Stimulated activated CD8-positive, alpha-beta memory T cell treated with anti-CD3 and anti-CD28 coated beads, Interleukin-12 subunit alpha, Interleukin-12 subunit beta, amount 100 ng/mL, for 24 hours (primary cell): ENCODE measurements at regions not wholly inside any gene's neighbourhood (a gene's known extent, or its start where the extent isn't known, plus 50 kb on each side); places are given as distances from the start of the nearest gene placed in this dataset.
"Not testable (repeated sequence)": the region's sequence is repeated elsewhere in the genome, so short reads cannot be mapped to it uniquely, and the experiment has no call there.

Experiments
- DNase-seq: peaks from one replicate; pipeline ENCODE4 v3.0.0-alpha.2; 2020; ENCODE audit errors: extremely low read depth

DNA sequence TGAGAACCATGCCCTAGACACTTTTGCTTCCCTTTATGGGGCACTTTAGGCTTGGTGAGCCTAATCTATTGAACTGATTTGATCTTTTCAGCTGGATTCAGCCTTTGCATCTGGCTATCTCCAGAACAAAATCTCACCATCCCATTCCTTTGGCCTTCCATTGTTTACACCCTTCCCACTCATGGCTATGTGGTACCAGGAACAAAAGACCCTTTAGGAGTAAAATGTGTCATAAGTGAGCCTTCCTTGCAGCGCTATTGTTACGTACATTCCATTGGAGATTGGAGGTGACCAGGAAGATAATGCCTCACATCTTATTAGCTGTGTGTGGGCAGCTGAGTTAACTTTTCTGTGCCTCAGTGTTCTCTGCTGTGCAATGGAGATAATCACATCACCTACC, 188.4 kb downstream of the SATB1 start:
- DNase-seq, result no peak

DNA sequence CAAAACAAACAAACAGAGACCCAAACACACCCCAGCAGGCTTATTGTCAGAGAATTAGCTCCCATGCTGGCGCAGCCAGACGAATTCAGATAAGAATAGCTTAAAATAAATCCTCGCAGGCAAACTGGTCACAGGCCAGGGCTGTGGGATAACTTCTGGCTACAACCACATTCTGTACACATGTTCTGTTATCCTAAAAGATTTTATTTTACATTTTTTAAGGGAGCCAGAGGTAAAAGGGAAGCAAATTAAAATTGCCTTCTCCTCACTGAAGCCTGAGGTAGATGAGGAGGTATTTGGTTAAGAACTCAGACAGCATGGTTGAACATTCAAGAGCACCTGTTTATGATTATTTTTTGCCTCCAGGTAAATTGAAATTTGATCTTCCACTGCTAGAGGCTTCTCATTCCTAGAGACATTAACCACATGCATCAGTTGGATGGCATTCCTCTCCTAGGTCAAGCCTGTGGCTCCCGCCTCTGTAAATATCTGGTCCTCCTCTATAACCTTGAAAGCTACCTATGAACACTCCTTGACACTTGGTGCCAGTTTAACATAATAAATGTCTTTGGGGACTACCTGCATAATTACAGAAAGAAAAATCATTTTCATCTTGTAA, 190.3 kb downstream of the SATB1 start:
- no peak for DNase-seq

DNA sequence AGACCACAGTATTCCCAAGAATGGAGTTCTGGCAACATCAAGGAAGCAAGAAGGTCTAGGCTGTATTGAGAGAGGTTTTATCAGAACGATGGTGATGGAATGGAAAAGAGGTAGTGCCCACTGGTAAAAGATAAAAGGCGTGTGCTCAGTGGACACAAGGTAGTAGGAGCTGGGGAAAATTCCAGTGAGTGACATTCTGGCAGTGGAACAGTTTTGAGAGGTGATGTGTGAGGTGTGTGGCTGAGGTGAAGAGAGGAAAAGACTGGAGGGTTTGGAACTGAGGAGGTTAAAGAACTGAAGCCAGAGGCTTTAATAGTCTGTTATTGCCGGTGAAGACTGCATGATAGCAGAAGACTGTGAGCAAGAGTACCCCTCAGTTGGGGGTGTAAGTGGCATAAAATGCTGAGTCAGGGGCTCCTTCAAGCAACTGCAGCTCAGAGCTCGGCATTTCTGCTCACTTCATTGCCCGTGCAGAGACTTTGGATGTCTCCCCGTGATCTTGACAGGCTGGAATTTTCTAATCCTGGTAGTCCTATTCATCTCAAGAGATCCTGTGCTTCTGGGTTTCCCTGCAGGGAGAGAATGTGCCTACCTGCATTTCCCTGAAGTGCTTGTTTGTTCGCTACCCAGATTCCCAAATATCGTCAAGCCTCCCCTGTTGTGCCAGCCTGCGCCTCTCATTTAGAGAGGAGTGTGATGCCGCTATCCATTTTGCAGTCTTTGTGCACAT, 191.0 kb downstream of the SATB1 start:
- no peak for DNase-seq

DNA sequence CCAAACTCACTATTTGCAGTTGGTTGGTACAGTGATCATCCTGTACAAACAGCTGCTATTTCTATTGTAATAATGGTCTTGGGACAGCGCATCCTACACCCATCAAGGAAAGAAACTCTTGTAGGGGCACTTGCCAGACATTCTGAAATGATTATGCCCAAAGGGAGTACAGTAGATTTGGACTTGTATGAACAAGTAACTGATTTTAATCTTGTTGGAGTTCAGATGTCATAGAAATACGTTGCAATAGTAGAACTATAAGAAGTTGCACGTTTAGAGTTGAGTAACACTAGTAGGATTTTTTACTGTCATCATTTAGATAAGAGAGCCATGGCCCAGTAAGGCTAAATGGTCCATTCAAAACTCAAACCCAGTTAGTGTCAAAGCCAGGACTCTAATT, 192.8 kb downstream of the SATB1 start:
- no peak for DNase-seq

DNA sequence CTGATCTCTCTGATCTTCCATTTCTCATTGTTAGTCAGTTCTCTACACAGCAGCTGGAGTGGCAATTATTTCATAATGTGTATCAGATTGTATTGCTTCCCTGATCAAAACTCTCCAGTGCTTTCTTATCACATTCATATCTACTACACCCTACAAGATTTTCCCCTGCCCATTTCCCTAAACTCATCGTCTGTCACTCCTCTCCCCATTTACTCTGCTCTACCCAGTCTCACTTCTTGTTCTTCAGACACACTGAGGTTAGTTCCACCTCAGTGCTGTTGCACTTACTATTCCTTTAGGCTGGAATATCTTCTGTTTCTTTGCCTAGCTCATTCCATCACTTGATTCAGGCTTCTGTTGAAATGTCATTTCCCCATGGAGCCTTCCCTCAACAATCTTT, 197.1 kb downstream of the SATB1 start:
- no peak for DNase-seq

DNA sequence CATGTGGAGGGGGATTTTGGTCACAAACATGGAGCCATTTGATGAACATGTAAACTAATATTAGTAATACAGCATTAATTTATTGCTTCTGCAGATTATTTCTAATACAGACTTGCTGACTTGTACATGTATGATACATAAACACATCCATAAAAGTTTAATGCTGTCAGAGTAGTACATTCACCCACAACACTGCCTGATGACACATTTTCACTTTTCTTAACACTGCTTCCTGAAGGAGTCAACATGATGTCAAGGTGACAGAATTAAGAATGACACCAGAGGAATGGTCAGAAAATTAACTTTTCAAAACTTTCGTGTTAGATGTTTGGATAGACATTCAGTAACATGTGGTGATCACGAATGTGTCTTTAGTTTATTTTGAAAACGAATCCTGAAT, 199.4 kb downstream of the SATB1 start:
- no peak for DNase-seq

DNA sequence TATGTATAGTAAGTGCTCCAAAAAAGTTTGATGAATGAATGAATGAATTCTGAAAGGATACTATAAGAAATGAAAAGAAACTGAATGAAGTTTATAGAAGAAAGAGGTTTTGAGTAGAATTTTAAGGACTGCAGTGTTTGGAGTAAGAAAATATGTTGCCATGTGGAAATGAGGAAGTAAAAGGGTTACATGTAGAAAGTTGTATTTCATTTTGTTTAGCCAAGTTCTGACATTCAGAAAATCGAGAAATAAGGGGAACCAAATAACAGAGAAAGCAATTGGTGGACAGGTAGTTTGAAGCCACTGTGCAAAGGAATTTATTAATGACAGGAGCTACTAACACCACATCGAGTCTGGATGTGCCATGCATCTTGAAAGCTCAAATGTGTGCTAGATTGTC, 200.7 kb downstream of the SATB1 start:
- no peak for DNase-seq

DNA sequence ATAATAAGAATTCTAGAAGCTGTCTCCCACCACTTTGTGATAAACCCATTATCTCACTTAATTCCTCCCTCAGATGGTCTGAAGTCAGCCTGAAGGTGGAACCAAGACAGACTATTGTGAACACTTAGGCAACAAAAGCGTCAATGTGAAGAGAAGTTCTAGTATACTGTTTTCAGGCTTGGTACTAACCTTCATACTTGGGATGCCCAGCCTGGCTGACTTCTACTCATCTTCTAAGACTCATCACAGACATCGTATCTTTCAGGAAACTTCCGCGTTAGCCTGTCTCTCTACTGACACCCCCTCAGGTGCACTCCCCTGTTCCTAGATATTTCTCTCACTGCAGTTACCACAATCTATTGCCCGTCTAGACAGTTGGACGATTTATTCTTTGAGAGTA, 201.2 kb downstream of the SATB1 start:
- no peak for DNase-seq

DNA sequence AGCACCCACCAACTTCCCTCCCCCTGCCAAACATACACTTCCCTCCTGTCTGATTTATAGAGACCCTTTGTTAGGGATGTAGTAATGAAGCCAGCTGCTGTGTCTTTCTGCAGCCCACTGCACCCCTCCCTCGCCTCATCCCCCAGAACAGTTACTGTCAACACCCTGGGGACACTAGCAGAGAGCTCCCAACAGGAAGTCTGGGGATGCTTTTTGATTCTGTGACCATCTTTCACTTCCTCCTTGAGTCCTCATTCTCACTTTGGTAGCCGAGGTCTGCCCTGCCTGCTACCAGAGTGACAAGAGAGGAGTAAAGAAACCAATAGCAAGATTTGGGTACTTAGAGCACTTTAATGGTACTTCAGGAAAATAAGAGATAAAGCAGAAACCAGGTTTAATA, 201.6 kb downstream of the SATB1 start:
- DNase-seq, result no peak

DNA sequence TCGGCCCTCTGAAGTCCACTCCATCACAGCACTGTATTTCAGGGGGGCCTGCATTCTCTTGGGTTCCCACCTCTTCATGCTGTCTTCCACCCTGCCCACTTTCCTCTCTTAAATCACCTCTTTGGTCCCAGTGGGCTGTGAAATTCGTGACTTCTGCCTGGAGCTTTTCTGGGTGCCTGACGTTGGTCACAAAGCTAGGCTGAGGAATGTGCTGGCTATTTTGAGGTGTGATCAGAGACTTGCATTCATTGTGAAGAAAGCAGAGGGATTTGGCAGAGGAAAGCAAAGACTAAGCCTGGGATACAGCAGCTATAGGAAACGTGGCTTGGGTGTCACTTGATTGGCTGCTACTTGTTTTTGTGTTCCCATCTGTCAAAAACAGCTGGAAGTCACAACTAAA, 202.5 kb downstream of the SATB1 start:
- no peak for DNase-seq

DNA sequence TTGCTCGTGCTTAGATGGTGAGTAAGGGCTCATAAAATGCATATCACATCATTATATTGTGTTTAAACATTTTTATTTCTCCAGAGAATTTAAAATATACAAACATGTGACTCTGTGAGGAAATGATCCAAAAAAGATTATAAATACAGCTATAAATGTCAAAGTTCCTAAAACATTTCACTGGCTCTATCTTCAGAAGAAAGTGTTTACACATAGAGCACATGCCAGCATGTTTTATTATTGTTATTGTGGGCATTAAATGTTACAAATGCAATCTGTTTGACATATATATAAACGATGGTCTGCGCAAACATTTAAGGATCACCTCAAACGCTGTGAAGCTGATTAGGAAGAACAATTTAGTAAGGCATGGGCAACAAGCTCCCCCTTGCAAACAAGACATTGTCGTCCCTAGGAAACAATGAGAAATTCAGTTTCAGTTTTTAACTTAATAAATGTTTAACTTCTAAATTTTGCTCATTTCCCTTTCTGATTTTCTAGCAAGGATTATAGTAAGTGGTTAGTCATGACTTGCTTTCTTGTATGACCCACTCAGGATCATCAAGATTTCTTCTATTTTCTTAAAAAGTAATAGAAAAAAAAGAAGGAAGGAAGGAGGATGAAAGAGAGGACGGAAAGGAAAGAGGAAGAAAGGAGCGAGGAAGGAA, 207.5 kb downstream of the SATB1 start:
- DNase-seq, result no peak

DNA sequence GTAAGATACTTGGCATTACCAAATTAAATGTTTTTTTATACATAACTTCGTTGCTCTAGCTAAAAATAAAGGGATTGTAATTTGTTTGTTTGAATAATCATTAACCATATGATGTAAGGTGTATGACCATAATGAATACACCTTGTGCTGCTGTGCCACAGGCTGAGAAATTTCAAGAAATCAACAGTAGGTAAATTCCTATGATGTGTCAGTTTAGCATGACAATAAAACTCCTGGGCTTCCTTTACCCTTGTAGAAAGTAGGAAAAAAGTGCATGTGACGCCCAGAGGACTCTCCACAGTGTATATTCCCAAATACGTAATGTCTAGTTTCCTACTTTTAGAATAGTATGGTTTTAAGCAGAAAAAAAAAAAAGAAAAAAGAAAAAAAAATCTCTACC, 208.1 kb downstream of the SATB1 start:
- no peak for DNase-seq

DNA sequence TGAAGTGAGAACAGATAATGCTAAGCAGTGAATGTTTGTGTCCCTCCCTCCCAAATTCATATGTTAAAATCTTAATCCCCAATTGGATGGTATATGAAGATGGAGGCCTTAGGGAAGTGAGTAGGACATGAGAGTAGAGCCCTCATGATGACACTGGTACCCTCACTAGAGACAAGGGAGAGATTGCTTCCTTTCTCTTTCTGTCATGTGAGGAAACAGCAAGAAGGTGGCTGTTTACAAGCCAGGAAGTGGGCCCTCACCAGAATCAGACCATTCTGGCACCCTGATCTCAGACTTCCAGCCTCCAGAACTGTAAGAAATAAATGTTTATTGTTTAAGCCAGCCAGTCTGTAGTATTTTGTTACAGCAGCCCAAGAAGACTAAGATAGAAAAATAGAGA, 209.5 kb downstream of the SATB1 start:
- no peak for DNase-seq

DNA sequence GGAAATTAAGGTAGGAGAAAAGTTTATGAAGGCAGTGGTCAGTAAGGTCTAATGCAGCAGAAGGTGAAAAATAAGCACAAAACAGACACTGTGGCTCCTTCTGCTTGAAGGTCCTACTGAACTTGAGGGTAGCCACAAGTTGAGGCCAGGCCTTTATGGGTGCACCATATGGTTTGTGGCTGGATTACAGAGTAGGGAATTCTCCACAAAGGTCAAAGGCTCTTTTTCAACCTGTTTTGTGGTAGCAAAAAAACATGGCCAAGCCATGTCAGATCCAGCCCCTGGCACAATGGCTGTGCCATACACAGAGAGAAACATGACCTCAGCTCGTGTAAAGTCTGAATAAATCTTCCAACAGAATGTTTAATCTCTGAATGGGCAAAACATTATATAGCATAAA, 214.0 kb downstream of the SATB1 start:
- DNase-seq, result no peak

DNA sequence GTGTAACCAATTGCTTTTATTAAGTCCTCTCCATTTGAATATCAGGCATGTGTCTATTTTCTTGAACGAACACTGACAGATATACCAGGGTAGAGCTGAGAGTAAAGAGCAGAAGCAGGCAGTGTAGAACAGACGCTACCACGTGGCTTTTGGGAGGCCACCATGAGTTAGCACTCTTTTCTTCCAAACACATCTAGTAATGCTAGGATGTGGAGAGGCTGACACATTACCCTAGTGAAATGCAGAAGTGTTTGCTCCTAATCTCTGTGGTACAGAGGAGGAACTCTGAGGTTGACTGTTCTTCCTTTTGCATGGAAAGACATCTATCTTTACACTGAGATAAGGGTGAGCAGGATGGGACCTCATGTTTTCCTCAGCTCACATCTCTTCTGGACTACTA, 216.3 kb downstream of the SATB1 start:
- DNase-seq, result no peak

DNA sequence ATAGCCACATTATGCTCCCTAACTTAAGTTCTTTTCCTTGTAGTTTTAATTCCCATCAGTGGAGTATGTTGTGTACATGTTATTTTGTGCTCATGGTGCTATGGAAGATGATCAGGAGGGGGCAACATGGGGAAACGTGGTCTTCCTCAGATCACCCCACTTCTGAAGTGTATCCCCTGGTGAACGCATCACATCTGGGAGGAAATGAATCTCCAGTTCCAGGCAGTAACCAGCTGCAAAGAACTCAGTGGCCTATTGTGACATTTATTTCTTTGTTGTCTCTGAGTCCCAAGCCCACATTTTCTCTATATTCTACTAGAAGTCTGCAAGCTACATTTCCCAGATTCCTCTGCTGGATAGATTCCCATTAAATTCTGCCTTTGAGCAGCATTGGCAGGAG, 217.0 kb downstream of the SATB1 start:
- DNase-seq, result no peak

DNA sequence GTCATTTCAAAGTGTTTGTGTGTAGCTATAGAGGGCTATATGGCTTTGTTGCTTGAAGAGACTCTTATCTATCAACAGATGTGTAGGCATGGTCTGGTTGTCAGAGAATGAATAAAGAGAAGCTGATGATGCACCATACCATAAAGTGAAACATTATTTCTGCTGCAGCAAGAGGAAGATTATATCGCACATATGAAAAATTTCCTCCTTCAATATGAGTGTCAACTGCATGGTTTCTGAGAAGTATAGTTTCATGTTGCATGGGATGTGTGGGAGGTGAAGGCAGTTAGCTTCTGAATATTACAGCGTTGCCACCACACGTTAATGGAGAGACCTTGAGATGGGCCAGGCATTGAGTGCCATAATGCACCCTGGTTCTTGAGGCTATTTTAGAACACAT, 217.9 kb downstream of the SATB1 start:
- DNase-seq, result no peak

DNA sequence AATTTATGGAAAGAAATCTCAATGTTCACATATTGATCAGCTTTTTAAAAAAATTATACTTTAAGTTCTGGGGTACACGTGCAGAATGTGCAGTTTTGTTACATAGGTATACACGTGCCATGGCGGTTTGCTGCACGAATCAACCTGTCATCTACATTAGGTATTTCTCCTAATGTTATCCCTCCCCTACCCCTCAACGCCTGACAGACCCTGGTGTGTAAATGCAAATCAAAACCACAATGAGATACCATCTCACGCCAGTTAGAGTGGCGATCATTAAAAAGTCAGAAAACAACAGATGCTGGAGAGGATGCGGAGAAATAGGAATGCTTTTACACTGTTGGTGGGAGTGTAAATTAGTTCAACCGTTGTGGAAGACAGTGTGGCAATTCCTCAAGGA, 219.4 kb downstream of the SATB1 start:
- not testable (repeated sequence) for DNase-seq

DNA sequence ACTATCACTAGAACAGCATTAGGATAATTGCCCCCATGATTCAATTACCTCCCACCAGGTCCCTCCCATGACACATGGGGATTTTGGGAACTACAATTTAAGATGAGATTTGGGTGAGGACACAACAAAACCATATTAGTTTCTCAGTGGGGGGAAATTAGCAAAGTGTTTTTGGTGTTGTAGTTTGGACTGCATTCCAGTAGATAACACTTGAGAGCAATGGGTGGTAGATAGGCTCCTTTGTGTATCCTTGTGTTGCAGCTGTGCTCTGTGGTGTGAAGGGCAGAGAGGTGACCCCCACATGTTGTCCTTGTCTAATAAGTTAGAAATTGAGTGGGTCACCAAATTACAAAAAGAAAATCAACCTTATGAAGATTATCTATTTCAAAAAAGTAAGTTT, 223.8 kb downstream of the SATB1 start:
- DNase-seq, result no peak

DNA sequence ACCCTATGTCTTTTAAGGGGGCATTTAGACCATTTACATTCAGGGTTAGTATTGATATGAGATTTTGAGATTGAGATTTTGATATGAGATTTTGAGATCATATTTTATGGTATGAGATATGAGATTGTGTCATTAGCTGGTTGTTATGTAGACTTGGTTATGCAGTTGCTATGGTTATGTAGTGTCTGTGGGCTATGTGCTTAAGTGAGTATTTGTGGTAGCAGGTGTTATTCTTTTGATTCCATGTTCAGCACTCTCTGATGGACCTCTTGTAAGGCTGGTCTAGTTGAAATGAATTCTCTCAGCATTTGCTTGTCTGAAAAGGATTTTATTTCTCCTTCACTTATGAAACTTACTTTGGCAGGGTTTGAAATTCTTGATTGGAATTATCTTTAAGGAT, 225.4 kb downstream of the SATB1 start:
- no peak for DNase-seq

DNA sequence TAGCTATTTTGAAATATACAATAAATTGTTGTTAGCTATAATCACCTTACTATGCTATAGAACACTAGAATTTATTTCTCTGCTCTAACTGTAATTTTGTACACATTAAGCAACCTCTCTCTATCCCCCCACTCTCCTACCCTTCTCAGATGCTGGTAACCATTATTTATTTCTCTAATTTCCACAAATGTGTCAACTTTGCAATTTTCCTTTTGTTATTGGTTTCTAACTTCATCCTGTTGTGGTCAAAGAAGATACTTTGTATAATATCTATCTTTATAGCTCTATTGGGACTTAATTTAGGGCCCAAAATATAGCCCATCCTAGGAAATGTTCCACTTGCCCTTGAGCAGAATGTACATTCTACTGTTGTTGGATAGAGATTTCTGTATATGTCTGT, 229.3 kb downstream of the SATB1 start:
- no peak for DNase-seq

DNA sequence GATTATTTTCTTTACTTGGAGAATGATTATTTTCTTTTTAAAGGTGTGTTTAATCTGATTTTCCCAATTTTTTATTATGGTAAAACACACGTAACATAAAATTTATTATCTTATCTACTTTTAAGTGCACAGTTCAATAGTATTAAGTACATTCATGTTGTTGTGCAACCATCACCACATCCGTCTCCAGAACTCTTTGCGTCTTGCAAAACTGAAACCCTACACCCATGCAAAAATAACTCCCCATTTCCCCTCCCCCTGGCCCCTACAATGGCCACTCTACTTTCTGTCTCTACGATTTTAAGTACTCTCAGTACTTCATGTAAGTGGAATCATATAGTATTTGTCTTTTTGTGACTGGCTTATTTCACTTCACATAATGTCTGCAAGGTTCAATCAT, 230.7 kb downstream of the SATB1 start:
- no peak for DNase-seq

DNA sequence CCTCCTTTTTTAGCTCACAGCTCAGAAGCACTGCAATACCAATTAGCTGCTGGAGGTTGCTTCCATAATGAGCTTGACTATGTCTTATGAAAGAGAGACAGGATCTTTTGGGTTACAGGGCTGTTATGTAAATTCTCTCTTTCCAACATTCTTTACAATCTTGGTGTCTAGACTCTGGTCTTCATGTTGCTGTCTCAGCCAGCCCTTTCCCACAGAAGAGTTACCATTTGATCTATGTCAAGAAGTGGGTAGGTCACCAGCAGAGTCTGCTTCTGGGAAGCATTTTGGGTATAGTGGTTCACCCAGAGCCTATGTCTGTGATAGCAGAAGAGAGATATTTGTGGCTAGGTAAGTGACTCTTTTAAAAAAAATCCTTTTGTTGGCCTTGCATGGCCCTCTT, 234.5 kb downstream of the SATB1 start:
- no peak for DNase-seq
